ENCODE measurements at regions not wholly inside any gene's neighbourhood (a gene's known extent, or its start where the extent isn't known, plus 50 kb on each side); places are given as distances from the start of the nearest gene placed in this dataset.

GRCh38 chr1:84759756-84760155 lies 69.5 kb upstream of the SSX2IP start:
- in situ Hi-C loops (cut with HindIII; ENCODE audit: low pct_ligation_motif_present, low sequenced_read_pairs): loop anchor here (25.0 kb wide), 2 partner anchors 322 to 622 kb away; partner anchors contain the start of gene PRKACB
- peak; percentile 18 for TF ChIP-seq CTCF (IDR thresholded peaks at IDR 0.05; ENCODE audit: low read depth, low read length, missing control alignments)
- H3K27me3 ChIP-seq (replicated peaks): peaks cover 17% of the 10 kb centered on the region
- DNase-seq: no peak
- H3K27ac ChIP-seq: no peak overlapping the region
- no peak overlapping the region for H3K4me3 ChIP-seq (ENCODE audit: low read depth, low read length)
- no peaks in the 10 kb centered on the region for H3K36me3 ChIP-seq (replicated peaks)

- DNase-seq: peak; percentile 55
- no peaks in the 10 kb centered on the region for H3K36me3 ChIP-seq (replicated peaks)
- no peak for TF ChIP-seq CTCF (IDR thresholded peaks at IDR 0.05; ENCODE audit: low read depth, low read length, missing control alignments)
- peaks cover 10% of the 10 kb centered on the region for H3K27me3 ChIP-seq (replicated peaks)
- in situ Hi-C loops (cut with HindIII; ENCODE audit: low pct_ligation_motif_present, low sequenced_read_pairs): loop anchor here (25.0 kb wide), 2 partner anchors 322 to 622 kb away; partner anchors contain the start of gene PRKACB
- H3K4me3 ChIP-seq (ENCODE audit: low read depth, low read length): peak overlapping the region; percentile 29
- H3K27ac ChIP-seq: no peak overlapping the region
Measured at GRCh38 chr1:84758968-84759491, 68.8 kb upstream of the SSX2IP start.

DNA sequence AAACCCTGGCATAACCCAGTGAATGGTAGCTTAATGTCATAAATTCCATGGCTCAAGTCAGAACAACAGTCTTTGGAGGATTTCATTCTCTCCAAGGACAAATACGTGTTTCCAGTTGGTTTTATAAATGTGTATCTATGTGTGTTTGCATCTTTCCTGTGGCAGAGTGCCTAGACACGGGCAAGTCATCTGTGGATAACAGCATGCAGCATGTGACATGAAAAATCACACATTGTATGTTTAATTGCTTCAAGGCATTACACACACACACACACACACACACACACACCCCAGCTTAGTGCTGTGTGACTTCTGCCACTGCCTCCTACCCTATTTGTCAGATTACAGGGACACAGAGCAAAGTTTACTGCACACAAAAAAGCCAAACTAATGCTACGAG lies 68.2 kb upstream of the SSX2IP start:
- no peak for TF ChIP-seq CTCF (IDR thresholded peaks at IDR 0.05; ENCODE audit: low read depth, low read length, missing control alignments)
- in situ Hi-C loops (cut with HindIII; ENCODE audit: low pct_ligation_motif_present, low sequenced_read_pairs): loop anchor here (25.0 kb wide), 2 partner anchors 321 to 621 kb away; partner anchors contain the start of gene PRKACB
- Histone ChIP-seq H3K27me3 (replicated peaks) (peaks cover 5% of the 10 kb centered on the region), H3K36me3 (replicated peaks) (no peaks in the 10 kb centered on the region), H3K4me3 (ENCODE audit: low read depth, low read length) (no peak overlapping the region), H3K27ac (no peak overlapping the region)
- DNase-seq: no peak

GRCh38 chr1:84757301-84757700 lies 67.0 kb upstream of the SSX2IP start:
- in situ Hi-C loops (cut with HindIII; ENCODE audit: low pct_ligation_motif_present, low sequenced_read_pairs): loop anchor here (25.0 kb wide), 2 partner anchors 320 to 620 kb away; partner anchors contain the start of gene PRKACB
- Histone ChIP-seq H3K36me3 (replicated peaks) (no peaks in the 10 kb centered on the region), H3K4me3 (ENCODE audit: low read depth, low read length) (no peak overlapping the region), H3K27ac (no peak overlapping the region), H3K27me3 (replicated peaks) (peaks cover 1% of the 10 kb centered on the region)
- peak; percentile 47 for TF ChIP-seq CTCF (IDR thresholded peaks at IDR 0.05; ENCODE audit: low read depth, low read length, missing control alignments)
- DNase-seq: no peak

GRCh38 chr1:84756455-84757082 lies 66.3 kb upstream of the SSX2IP start:
- H3K27me3 ChIP-seq (replicated peaks): peaks cover 1% of the 10 kb centered on the region
- H3K27ac ChIP-seq: no peak overlapping the region
- no peak overlapping the region for H3K4me3 ChIP-seq (ENCODE audit: low read depth, low read length)
- in situ Hi-C loops (cut with HindIII; ENCODE audit: low pct_ligation_motif_present, low sequenced_read_pairs): loop anchor here (25.0 kb wide), 2 partner anchors 319 to 619 kb away; partner anchors contain the start of gene PRKACB
- DNase-seq: no peak
- no peak for TF ChIP-seq CTCF (IDR thresholded peaks at IDR 0.05; ENCODE audit: low read depth, low read length, missing control alignments)
- H3K36me3 ChIP-seq (replicated peaks): no peaks in the 10 kb centered on the region
